NCI-H82 treated with DMSO at 0.1 percent for 48 hours (cell line): ENCODE measurements at regions not wholly inside any gene's neighbourhood (a gene's known extent, or its start where the extent isn't known, plus 50 kb on each side); places are given as distances from the start of the nearest gene placed in this dataset.

Experiments
- DNase-seq: peaks from one replicate; lab custom pipeline; 2025; ENCODE audit not compliant: unreplicated experiment; lab: John Stamatoyannopoulos, UW

- DNase-seq = no peak
Measured at GRCh38 chrX:69279234-69279633, 114.0 kb upstream of the PJA1 start.

DNA sequence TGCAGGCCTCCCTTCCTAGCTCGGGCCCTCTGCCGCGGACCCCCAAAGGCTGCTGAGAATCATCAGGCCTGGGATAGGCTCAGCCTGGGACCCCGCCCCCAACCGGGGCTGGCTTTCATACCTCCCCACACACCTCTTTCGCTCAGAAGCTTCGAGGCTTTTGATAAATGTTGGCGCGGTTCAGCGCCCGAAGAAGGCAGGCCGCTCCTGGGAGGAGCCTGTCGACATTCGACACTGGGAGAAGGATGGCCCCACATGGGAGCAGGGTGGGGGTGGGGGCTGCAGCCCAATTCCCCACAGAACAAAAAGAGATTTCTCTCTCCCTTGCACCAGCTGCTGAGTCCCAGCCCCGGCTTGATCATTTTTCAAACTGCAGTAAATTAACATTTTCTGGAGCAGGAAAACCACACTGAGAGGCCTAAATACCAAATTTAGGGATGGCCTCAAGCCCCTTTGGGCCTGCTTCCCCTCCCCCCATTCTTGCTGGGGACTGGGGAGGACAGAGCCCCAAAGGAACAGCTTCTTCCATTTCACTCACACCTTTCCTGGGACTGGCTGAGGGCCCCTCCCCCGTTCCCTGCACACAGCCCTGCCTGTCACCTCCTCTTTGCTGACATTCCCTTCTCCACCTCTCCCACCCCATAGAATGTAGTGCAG, 112.9 kb upstream of the PJA1 start:
- DNase-seq = no peak

DNA sequence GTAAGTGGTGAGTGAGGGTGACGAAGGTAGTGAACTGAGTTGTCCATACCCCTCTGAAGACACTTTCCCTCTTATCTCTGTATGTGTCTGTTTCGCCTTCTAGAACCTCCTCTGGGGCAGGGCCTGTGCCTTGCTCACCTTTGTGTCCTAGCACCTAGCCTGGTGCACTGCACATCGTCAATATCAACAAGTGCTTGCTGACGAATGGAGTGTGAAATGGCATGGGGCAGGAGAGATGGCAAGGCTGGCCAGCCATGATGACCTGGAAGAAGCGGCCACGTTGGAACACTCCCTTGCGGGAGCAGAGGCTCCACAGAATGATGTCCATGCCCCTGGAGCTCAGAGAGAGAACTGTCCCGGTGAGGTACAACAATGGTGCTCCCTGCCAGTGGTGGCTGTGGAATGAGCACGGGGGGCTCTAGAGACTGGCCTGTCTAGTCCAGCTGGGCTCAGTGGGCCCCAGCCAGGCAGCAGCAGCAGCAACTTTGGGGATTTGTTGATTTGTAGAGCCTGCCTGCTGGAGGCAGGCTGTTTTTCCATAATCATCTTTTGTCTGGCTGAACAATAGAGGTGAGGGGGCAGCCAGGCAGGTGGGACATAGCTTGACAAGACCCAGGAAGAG, 112.2 kb upstream of the PJA1 start:
- no peak for DNase-seq

DNA sequence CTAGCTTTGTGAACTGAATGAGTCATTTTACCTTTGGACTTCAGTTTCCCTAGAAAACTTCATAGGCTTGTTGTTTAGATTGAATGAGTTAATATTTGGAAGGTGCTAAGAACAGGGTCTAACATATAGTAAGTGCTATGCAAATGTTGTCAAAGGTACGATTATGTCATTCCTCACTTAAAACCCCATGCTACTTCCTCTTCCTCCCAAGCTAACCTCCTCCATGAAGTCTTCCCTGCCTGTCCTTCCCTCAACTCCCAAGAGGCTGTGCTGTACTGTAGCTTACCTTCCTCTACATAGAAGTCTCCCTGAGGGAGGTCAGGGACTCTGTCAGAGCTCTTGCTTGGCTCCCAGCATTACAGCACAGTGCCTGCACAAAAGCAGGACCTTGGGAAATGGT, 103.4 kb upstream of the PJA1 start:
- no peak for DNase-seq

DNA sequence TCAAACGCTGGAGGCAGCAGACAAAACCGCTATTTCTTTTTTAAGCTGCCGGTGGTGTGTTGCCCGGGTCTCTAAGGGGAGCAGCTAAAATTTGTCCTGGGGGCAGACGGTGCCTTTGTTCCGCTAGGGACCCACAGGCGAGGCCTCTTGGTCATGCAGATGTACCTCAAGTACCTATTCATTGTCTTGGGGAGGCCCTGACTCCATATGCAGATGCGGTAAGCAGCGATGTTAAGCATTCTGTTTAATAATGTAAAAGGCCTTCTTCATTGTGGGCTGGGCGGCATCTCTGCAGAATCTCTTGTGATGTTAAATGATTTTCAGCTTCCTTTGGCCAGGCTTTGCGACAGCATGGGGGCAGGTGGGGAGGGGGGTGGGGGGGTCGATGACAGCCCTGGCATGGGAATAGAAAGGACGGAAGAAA, 98.9 kb upstream of the PJA1 start:
- DNase-seq = no peak

- DNase-seq = peak; percentile 15
Measured at GRCh38 chrX:69263251-69263820, 98.1 kb upstream of the PJA1 start.

- DNase-seq = no peak
Measured at GRCh38 chrX:69262036-69262936, 97.0 kb upstream of the PJA1 start.

DNA sequence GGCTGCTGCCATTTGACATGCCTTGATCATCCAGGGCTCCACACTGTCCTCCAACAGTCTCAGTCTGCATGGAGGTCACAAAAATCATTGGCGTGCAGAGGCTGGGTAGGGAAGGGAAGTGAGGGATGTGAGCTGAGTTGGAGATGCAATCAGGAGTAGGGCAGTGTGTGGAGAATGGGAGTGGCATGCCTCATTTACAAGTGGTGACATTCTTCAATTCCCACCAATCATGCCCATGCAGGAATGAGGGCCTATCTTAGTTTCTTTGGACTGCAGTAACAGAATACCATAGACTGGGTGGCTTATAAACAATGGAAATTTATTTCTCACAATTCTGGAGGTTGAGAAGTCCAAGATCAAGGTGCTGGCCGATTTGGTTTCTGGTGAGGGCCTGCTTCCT, 94.9 kb upstream of the PJA1 start:
- no peak for DNase-seq

- no peak for DNase-seq
Measured at GRCh38 chrX:69258893-69259292, 93.6 kb upstream of the PJA1 start.

- no peak for DNase-seq
Measured at GRCh38 chrX:69257499-69258127, 92.4 kb upstream of the PJA1 start.

DNA sequence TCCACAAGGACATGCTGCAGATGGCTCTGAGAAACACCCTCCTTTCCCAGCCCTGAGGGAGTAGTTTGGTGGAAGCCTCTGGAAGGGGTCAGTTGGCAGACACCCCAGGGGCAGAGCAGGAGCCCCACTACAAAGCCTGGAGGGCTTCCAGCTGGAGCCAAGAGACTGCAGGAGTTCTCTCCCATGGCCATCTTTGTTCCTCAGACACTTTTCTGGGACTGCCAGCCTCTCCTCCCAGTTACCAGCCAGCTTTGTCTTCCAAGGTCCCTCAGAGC, 91.0 kb upstream of the PJA1 start:
- DNase-seq = no peak

GRCh38 chrX:69255441-69256290, 90.4 kb upstream of the PJA1 start:
- no peak for DNase-seq

DNA sequence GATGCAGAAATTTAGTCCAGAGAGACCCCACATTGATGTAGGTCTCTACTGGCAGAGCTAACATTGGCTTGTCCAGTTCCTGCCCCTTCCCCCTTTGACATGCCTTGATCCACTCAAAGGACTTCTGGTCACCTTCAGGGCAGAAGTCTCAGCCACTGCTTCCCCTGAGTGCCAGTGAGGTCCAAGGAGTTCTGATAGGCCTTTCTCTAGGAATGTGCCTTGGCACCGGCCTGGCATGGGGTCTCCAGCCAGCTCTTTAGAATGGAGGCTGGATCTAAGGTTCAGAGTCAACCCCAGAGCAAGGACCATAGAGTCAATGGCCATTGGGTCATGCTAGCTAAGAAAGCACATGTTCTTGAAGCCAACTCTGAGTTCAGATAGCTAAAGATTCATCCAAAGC, 88.6 kb upstream of the PJA1 start:
- DNase-seq = no peak

DNA sequence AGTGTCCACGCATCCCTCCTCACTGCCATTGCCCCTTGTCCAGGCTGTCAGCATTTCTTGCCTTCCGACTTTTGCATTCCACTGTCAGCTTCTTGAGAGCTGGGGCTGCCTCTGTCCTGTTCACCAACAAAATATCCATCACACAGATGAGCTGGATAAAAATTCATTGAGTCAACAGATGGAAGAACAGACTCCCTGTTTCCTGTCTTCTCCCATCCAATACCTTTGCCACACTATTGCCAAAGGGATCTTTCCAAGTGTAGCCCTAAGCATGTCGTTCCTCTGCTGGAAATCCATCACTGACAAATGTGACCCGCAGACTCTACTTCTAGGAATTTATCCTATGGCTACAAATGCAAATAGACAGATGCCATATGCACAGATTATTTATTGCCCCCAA, 78.0 kb upstream of the PJA1 start:
- DNase-seq = no peak

GRCh38 chrX:69238887-69239231, 73.6 kb upstream of the PJA1 start:
- no peak for DNase-seq

DNA sequence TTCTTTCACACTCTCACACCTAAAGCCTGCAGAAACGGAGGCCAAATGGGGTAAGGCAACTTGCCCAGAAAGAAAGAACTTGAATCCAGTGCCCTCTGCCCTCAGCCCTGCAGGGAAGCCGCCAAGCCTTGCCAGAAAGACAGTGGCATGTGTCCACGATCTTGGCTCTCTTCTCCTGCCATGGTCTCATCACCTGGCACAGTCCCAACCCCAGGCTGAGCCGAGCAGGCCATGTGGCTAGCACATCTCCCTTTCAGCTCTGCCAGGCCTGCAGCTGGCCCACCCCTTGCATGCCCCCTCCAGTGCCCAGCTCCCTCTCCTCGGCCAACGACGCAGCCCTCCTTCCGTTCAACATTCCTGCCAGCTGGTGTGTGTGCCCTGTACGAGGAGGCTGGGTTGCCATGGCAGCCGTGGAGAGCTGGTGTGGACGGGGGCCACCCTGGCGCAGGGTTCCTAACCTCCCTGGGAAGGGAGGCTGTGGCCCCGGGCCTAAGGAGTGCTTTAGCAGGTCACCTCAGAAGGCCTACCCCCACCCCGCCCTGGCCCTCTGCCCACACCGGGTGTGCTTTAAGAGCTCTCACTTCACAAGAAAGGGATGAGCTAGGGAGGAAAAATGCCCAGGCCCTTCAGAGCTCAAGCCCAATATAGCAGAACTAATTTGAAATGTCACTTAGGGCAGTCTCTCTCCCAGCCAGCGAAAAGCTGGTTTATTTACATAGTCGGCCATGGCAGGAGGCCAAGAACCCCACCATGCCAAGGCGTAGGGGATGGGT, 73.0 kb upstream of the PJA1 start:
- DNase-seq = no peak

- no peak for DNase-seq
Measured at GRCh38 chrX:69237236-69237635, 72.0 kb upstream of the PJA1 start.

- no peak for DNase-seq
Measured at GRCh38 chrX:69236641-69237040, 71.4 kb upstream of the PJA1 start.

GRCh38 chrX:69234624-69235023, 69.4 kb upstream of the PJA1 start:
- DNase-seq = no peak

- peak; percentile 84 for DNase-seq
Measured at GRCh38 chrX:69232945-69233344, 67.7 kb upstream of the PJA1 start.
